NCI-H524 treated with DMSO at 0.1 percent for 48 hours (cell line): ENCODE measurements at regions not wholly inside any gene's neighbourhood (a gene's known extent, or its start where the extent isn't known, plus 50 kb on each side); places are given as distances from the start of the nearest gene placed in this dataset.

Experiments
- DNase-seq: peaks from one replicate; lab custom pipeline; 2025; lab: John Stamatoyannopoulos, UW

DNA sequence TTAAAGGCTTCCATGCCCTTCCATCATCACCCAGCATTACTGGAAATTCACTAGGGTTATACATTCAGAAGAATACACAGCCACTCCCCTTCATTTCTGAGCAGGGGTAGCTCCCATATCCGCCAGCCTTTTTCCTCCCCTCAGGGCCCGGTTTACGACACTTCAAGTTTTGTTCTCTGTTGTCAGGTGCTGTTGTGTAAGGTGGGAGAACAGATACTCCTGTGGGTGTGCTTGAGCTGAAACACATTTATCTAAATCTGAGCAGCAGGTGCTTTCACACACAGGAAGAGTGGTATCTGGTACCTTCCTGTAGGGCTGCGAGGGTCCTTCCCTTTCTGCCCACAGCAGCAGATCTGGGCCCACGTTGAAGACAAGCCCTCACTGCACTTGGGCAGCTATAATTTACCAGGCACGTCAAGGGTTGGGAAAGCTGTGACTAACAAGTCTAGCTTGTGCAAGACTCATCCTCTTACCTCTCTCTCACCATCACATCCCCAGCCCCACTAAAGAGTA is 215.8 kb upstream of the RREB1 start:
- DNase-seq, result no peak

DNA sequence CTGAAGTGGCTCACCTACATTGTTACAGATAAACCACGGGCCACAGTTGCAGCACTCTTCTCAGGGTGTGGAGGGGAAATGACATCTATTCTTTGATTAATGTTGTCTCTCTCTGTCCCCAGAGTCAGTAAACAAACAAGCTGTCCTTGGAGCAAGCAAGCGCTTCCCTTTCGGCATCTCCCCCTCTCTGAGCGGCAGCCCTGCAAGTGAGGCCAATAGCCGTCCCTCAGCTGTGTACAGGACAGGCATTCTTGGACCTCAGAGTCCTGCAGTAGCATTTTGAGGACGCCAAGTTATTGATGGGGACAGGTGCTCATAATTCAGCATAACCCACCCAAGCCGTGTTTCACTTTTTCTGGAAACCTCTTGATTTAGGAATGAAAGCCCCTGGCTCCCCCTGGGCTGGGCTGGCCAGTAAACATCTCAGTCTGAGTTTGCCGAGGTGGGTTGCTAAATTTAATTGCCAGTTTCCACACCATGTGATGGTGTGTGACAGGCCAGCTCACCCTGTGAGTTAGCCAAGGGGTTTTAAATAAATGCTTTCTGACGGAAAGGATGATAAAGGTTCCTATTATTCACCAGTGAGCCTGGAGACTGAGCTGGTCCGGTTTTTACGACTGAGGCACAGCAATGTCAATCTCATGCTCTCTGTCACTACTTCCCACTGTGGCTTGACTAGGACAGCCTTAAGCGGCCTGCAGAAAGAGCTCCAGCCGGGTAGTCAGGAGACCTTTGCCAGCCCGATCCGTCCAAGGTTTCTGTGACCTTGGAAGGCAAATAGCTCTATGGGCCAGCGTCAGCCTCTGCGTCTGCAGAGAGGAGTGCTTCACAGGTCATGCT is 214.8 kb upstream of the RREB1 start:
- no peak for DNase-seq

DNA sequence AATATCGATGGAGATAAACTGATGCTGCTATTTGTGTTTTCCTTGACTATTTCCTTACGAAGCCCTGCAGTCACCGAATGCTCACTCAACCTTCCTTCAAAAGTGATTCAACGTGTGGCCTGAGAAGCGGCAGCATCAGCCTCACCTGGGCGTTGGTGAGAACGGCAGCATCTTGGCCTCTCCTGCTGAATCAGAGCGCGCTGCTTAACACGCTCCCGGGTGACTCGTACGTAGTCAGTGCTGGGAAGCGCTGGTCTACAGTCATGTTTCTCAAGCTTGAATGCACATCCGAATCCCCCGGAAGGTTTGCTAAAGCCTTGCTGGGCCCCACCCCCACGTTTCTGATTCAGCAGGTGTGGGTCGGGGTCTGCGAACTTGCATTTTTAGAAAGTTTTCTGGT is 214.1 kb upstream of the RREB1 start:
- DNase-seq, result no peak

DNA sequence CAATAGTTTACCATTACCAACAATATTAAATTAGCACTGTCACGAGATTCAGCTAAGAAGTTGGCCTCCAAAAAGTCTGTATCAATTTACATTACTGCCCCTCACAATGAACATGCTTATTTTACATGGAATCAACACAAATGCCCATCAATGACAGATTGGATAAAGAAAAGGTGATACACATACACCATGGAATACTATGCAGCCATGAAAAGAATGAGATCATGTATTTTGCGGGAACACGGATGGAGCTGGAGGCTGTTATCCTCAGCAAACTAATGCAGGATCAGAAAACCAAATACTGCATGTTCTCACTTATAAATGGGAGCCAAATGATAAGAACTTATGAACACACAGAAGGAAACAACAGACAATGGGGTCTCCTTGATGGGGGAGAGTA is 211.8 kb upstream of the RREB1 start:
- no peak for DNase-seq

DNA sequence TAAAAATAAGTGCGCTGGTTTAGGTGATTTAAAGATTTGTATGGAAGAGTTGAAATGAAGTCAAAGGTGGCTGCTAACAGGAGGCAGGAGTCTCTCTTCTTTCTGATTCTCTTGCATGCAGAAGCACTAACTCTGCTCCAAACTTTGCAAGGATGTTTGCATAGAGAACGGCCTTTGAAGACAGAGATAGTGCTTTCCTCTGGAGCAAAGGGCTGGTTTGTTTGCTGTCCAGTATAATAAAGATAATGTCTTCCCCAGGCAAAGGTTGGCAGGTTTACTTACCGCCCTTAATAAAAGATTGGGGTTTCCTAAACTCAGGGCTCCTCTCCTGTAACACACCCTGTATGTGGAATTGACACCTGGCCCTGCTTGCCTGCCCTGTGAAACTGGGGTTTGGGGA is 210.6 kb upstream of the RREB1 start:
- no peak for DNase-seq

DNA sequence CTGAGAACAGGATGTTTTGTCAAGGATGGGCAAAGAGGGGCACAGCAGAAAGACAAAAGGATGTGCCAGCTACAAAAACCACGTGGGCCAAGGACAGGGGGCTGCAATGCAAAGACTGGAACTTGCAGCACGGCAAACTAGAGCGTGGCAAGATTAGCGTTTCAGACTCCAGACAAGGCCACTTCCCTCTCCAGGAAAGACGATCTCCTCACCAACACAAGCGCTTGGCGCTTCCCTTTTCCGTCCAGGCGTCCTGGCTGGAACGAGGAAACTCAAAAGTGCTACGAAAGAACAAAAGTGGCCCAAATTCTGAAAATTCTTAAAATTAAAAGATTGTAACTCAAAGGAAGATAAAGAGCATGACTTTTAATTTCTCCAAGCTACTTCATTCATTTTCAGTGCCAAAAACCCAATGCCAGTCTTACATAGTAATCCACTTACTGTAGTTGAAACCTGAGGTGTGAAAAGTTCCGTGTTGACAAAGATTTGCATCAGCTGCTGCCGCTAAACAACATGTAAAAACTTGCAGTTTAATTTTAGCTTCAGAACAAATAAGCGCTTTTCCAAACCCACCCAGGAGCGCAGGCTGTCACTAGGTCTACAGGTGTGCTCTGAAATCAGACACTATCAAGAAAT is 207.1 kb upstream of the RREB1 start:
- no peak for DNase-seq

DNA sequence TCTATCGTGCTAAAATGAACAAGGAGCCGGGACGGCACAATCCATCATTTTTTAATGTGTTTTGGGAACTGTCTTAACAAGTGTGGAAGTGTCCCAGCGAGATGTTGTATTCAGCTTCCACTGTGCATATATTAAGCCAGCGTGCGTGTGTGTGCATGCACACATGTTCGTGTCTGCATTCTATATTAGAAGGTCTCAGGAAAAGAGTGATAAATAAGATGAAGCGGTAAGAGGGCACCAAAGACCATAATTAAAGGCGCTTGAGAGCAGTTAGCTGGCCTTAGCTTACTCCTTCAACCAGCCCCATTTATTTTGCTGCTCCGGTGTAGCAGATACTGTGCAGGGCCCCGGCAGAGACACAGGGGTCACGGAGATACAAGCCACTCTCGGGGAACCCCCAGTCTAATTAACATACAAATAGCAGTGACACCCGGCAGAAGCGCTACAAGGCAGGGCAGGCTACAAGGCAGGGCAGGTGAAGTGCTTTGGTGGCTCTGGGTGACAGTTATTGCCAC is 206.5 kb upstream of the RREB1 start:
- no peak for DNase-seq

DNA sequence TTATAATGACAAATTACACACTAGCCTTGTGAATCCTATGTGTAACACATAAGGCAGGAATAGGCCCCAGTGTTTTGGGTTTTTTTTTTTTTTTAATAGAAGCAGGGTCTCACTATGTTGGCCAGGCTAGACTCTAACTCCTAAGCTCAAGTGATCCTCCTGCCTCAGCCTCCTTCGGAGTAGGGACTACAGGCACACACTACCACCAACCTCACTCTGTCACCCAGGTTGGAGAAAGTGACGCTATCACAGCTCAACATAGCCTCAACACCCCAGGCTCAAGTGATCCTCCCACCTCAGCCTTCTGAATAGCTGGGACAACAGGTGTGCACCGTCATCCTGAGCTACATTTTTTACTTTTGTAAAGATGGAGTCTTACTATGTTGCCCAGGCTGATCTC is 205.8 kb upstream of the RREB1 start:
- DNase-seq, result no peak

DNA sequence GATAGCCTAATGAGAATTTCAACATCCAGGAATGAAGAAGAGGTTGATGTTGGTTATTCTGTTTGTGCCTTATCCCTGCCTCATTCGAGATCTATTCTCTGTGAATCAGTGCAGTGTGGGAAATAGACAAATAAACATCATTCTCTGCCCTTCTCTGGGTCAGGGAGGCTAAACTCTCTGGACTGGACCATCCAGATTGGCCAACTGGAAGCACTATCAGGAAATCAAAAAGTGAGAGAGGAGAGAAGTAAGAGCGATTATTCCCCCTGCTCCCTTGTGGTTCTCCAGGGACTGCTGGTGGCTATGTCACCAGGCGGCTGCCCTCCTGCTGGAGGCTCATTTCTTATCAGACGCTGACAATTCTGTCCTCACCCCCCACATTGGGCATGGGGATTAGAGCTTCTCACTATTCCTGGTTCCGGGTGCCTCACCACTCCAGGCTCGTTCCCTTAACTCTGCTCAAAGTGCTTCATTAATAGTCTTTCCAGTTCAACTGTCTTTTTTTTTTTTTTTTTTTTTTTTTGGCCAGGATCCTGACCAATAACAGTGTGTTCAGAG is 201.7 kb upstream of the RREB1 start:
- no peak for DNase-seq

DNA sequence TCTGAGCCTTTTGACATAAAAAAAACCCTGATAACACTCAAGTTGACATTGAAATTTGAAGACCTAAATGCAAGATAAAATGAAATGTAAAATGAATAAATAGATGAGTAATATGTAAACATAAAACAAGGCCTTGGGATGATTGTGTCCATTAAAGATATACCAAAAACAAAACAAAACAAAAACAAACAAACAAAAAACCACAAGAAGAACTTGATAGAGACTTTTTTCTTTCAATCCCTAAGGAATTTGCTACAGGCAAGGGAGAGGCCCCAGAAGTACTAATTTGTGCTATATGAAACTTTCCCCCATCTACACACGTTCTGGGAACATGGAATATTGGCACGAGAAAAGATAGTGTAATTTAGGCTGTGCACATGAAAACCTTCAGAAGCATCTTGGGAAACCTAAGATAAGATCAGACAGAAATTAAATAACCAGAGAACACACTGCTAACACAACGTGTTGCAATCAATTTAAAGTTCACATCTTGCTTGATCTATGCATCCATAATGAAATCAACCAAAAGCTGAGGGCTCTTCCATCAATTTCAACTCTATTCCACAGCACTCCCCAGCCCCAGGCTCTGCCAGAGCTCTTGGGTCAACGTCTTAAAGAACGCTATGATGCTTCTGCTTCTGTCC is 201.1 kb upstream of the RREB1 start:
- DNase-seq, result no peak

DNA sequence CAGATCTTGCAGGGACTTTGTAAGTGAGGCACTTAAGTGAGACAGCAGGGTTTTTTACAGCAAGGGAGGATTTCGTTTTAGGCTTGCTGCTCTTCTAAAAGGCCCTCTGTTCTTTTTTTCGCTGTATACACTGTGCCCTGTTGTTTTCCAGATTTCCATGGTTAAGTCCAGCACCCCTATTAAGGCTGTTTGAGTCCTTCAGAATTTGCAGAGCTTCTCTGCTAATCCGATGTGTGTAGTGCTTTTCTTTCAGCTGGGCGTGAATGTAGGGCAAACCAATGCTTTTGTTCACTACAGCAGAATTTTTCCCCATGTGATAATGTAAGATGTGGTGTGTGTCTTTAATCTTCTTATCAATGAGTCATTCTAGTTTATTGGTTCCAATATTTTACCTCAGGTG is 200.5 kb upstream of the RREB1 start:
- no peak for DNase-seq

DNA sequence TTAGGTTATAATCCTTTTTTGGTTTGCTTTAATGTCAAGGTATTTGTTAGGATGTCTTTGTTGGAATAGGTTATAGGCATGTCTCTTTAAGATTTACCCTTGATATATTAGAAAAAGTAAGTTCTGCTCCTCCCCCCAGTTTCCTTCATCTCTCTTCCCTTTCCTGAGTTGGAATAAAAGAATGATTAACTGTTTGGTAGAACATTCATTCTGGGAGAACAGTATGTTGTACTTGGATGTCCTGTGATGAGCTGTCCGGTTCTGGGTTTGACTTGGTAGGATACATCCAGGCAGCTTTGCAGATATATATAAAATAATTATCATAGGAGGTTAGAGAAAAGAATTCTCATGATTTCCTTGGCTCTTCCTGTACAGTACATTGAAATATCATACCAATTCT is 199.6 kb upstream of the RREB1 start:
- DNase-seq, result no peak

DNA sequence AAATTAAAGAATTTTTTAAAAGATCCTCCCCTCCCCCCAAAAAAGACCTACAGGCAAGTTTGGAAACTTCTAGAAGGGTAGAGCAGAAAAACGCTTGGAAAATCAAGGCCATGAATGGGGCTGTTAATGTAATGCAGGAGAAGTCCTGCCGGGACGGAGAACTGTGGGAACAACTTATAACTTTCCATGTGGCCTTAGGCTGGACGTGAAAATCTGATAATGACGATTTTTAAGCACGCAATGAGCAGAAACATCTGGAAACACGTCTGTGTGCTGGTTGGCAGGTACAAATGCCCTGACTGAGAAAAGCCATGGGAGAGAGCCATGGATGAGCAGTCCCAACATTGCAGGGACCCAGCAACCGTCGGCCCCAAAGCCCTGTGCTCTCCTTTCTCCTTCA is 198.7 kb upstream of the RREB1 start:
- DNase-seq, result no peak

DNA sequence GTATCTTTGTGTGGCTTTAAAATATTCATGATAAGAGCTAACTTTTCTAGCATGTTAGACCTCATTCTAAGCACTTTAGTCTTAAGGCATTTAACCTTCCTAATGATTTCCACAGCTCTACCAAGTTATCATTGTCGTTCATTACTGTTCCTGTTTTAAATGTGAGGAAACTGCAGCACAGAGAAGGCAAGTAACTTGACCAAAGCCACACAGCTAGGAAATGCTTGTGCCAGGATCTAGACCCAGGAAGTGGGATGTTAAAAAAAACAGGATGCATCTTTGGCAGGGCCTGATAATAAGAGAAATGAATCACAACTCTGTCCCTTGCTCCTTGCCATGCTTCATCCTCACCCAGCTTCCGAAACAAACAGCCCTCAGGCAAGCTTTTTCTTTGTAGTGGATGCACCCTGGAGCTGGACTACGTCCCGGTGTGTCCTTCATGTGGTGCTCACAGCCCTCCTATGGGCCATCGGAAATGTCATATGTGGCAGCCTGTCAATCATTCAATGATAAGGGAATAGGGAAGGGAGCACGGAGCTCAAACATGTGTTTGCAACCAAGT is 196.9 kb upstream of the RREB1 start:
- DNase-seq, result no peak

DNA sequence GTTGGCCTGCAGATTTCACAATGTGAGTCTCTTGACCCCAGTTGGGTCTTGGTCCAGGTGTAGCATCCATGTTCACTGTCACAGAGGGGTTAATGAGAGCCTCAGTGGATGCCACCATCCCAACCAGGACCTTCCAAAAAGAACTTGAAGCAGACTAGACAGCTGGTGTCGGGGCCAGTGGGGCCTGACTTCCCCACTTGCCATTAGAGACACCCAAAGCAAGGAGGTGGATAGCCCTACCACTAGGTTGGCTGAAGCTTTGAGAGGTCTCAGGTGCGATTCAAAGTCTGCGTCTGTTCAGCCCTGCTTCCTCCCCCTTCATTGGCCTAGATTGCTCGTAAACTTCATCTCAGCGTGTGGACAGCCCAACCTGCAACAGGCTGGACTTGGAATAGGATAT is 196.4 kb upstream of the RREB1 start:
- DNase-seq, result no peak

DNA sequence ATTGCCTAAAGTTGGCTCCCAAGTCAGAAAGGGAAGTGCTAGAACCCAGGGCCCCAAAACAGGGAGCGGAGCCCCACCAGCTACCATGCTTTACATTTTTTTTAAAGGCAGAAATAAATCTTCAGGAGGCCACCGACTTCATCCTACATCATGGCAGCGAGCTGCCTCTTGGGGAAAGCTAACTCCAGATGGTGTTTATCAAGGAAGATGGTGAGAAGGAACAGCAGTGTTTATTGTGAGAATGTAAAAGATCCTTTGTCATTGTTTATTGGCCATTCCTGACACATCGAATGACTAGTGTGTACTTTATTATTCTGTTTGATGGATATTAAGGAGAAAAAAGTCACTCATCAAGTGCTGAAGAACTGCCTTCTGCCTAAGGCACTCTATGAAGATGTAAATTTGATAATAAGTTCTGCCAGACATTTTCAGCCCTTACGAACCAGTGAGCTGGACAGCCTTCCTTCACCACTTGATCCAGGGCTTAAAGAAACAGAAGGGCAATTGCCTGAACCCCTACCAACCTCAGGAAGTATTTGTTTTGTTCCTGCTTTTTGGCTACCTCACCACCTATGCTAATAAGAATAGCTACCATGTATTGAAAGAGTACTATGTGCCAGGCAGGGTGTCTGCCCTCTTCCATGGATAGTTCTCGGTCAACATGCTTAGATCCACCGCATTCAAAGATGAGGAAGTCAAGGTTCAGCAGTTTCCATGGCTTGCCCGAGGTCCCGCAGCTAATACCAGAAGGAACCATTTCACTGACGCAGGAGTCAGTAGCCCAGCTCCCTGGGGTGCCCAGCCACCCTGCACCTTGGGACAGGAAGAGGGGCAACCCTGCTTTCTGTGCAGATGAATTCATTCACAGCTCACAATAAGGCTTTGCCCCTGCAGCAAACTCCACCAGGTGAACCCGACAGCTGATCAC is 194.7 kb upstream of the RREB1 start:
- no peak for DNase-seq

DNA sequence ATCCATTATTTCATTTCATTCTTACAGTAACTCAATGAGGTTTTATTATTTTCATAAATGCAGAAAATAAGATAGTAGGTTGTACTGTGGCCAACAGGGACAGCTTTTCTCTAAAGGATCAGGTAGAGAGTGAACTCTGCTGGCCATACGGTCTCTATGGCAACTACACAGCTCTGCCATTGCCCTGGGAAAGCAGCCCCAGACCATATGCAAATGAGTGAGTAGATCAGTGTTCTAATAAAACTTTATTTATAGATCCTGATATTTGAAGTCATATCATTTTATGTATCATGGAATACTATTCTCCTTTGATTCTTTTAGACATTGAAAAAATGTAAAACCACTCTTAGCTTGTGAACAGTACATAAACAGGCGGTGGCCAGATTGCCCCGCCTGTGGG is 192.5 kb upstream of the RREB1 start:
- no peak for DNase-seq

DNA sequence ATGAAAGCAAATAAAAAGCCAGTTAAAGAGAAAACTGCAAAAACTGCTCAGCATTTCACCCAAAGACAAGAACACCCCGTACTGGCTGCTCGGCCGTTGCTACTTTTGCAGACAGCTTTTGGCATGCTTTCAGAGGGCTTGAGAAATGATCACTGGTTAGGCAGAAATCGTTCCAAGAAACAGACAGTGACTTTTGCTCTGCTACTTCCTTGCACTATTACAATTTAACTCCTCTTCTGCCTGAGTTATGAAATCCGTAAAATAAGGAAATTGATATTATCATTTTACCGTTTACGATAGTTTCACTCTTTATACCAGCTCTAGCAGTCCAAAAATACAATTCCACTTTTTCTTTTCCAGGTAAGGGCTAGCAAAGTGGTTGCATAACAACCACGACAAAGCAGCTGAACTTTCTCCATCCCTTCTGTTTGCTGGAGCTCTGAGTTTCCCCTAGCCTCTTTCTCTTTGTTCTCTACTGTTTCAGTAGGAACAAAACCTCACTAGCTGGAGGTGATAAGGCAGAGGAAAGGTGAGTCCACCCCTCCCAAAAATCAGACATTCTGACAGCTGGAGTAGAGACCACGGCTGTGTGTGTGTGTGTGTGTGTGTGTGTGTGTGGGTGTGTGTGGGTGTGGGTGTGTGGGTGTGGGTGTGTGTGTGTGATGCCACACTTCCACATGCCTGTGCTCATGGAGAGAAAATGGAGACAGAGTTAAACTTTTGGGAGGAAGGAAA is 191.8 kb upstream of the RREB1 start:
- DNase-seq, result no peak

DNA sequence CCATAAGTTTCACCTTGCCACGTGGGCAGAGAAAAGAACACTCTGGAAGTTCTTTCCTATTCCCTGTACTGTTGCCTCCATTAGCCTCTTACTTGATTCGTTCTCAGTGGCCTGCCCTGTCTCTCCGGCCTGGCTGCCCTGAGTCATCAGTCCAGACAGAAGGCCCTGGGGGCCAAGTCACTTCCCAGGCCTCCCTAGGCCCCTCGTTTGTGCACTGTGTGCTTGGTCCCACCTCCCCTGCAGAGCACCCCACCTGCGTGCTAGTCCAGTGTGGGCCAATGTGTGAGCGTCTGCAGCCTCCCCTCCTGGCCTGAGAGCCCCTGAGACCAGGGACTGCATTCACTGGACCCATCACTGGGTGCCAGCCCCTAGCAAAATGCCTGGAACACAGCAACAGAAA is 191.2 kb upstream of the RREB1 start:
- DNase-seq, result no peak

DNA sequence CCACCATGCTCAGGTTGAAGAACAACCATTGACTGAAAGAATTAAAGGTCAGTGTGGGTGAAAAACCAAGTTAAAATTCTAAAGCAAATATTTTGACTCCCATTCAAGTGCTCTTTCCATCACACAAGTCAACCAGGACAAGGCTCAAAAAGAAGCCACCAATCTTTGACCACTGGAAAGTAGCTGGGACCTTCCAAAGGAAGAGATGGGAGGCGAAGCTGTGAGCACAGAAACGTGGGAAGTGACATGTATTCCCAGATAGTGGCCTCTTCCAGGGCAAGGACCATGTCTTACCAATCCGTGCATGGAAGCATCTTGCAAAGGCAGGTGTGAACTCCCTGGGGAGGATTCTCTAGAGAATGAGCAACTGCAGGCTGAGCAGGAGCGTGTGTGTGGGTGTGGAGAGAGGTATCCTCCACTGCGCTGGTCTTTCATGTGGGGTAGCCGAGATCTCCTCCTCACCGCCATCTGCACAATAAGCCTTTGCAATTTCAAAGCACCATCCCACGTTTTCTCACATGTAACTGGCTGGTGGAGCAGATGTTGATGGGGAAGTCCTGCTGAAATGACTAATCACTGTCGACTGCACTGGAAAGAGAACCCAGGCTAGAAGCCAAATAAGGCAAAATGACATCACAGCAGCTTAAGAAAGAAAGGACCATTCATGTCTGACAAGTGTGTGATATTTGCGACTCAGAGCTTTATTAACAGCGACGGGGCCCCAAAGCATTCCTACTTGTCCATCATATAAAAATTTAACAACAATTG is 189.4 kb upstream of the RREB1 start:
- DNase-seq, result no peak
